GM23338 (cell line): ENCODE measurements at regions not wholly inside any gene's neighbourhood (a gene's known extent, or its start where the extent isn't known, plus 50 kb on each side); places are given as distances from the start of the nearest gene placed in this dataset.

ENCODE experiments used
- ATAC-seq: fragments of 200-7000 bp; cut with Tn5 transposase; 3 replicates; pipeline ENCODE4 v1.9.1; 2020
- DNase-seq: peaks from one replicate; pipeline ENCODE4 v3.0.0-alpha.2; 2015; ENCODE audit warnings: low spot score
- H2AFZ ChIP-seq: fragments of 200-600 bp; sonication (generic); 2 replicates; pipeline ENCODE4 v1.8.0; 2016; ENCODE audit warnings: antibody characterized with exemption, mild to moderate bottlenecking, moderate library complexity
- H3F3A ChIP-seq: fragments of 200-600 bp; sonication (generic); replicated peaks from 2 replicates; pipeline ENCODE4 v1.8.0; 2017; ENCODE audit warnings: antibody characterized with exemption, mixed run types, low read depth
- H3K27ac ChIP-seq: fragments of 200-600 bp; sonication (generic); 2 replicates; pipeline ENCODE4 v1.6.1; 2016; ENCODE audit warnings: low read depth
- H3K27me3 ChIP-seq: fragments of 200-600 bp; sonication (generic); 2 replicates; pipeline ENCODE4 v1.8.0; 2016; ENCODE audit warnings: mild to moderate bottlenecking, mixed run types, moderate library complexity; ENCODE audit not compliant: insufficient read depth
- H3K36me3 ChIP-seq: fragments of 200-600 bp; sonication (generic); 2 replicates; pipeline ENCODE4 v1.8.0; 2016; ENCODE audit warnings: mild to moderate bottlenecking; ENCODE audit not compliant: insufficient read depth
- H3K4me1 ChIP-seq: fragments of 200-600 bp; sonication (generic); 2 replicates; pipeline ENCODE4 v1.8.0; 2016; ENCODE audit warnings: mild to moderate bottlenecking, moderate library complexity; ENCODE audit not compliant: insufficient read depth
- H3K4me2 ChIP-seq: fragments of 200-600 bp; sonication (generic); 2 replicates; pipeline ENCODE4 v1.7.1; 2017; ENCODE audit warnings: mixed run types
- H3K4me3 ChIP-seq: fragments of 200-600 bp; sonication (generic); 2 replicates; pipeline ENCODE4 v1.6.1; 2016; ENCODE audit warnings: mixed run types
- H3K79me2 ChIP-seq: fragments of 200-600 bp; sonication (generic); replicated peaks from 2 replicates; pipeline ENCODE4 v1.8.0; 2017; ENCODE audit warnings: mild to moderate bottlenecking; ENCODE audit not compliant: insufficient read depth
- H3K9me2 ChIP-seq: fragments of 200-600 bp; sonication (generic); 2 replicates; pipeline ENCODE4 v1.8.0; 2017; ENCODE audit not compliant: insufficient read depth
- H4K20me1 ChIP-seq: fragments of 200-600 bp; sonication (generic); replicated peaks from 2 replicates; pipeline ENCODE4 v1.8.0; 2017; ENCODE audit warnings: mild to moderate bottlenecking; ENCODE audit not compliant: insufficient read depth
- H3K27ac Mint-ChIP-seq: 2 replicates; pipeline ENCODE4 v1.8.0; 2020; ENCODE audit warnings: inconsistent platforms, mild to moderate bottlenecking, moderate library complexity, mixed read lengths
- H3K27me3 Mint-ChIP-seq: 3 replicates; pipeline ENCODE4 v1.8.0; 2022; ENCODE audit warnings: low read depth, mild to moderate bottlenecking, moderate library complexity, mixed read lengths, inconsistent platforms; ENCODE audit not compliant: insufficient read depth, poor library complexity
- H3K36me3 Mint-ChIP-seq: 3 replicates; pipeline ENCODE4 v1.8.0; 2021; ENCODE audit warnings: low read depth, mild to moderate bottlenecking, inconsistent platforms, moderate library complexity, mixed read lengths
- H3K4me1 Mint-ChIP-seq: 3 replicates; pipeline ENCODE4 v1.8.0; 2020; ENCODE audit warnings: mild to moderate bottlenecking, inconsistent platforms, mixed read lengths
- H3K4me3 Mint-ChIP-seq: 3 replicates; pipeline ENCODE4 v1.8.0; 2021; ENCODE audit warnings: moderate library complexity, mild to moderate bottlenecking, inconsistent platforms, mixed read lengths
- H3K9me3 Mint-ChIP-seq: 3 replicates; pipeline ENCODE4 v1.8.0; 2020; ENCODE audit warnings: moderate library complexity, mild to moderate bottlenecking, inconsistent platforms, mixed read lengths
- CREB1 ChIP-seq: fragments of 250-450 bp; sonication (Bioruptor Pico); IDR thresholded peaks from 2 replicates; pipeline ENCODE4 v1.5.0; 2020; ENCODE audit warnings: low read depth, mild to moderate bottlenecking, moderate library complexity
- EZH2 ChIP-seq: fragments of 200-600 bp; sonication (generic); IDR thresholded peaks from one replicate; pipeline ENCODE4 v1.8.0; 2017; ENCODE audit warnings: antibody characterized with exemption, mild to moderate bottlenecking, low read depth; ENCODE audit not compliant: unreplicated experiment
- JUNB ChIP-seq: IDR thresholded peaks from one replicate; pipeline ENCODE4 v1.6.1; 2016; ENCODE audit warnings: antibody characterized with exemption; ENCODE audit not compliant: unreplicated experiment
- NANOG ChIP-seq: IDR thresholded peaks from 2 replicates; pipeline ENCODE4 v1.6.1; 2016; ENCODE audit warnings: antibody characterized with exemption, borderline replicate concordance
- ZNF114 ChIP-seq: fragments of 250-450 bp; sonication (Bioruptor Pico); IDR thresholded peaks from 2 replicates; pipeline ENCODE4 v1.5.0; 2020; ENCODE audit warnings: mild to moderate bottlenecking, moderate library complexity
- ZNF331 ChIP-seq: fragments of 250-450 bp; sonication (Bioruptor Pico); IDR thresholded peaks from 2 replicates; pipeline ENCODE4 v1.5.0; 2020; ENCODE audit warnings: low read depth, mild to moderate bottlenecking, moderate library complexity
- TF ChIP-seq, protein P1 (sequence below): IDR thresholded peaks from 2 replicates; pipeline ENCODE4 v1.6.1; 2016; ENCODE audit warnings: antibody characterized with exemption
- TF ChIP-seq, protein P2 (sequence below): fragments of 250-450 bp; sonication (Bioruptor Pico); IDR thresholded peaks from 2 replicates; pipeline ENCODE4 v1.5.0; 2020; ENCODE audit warnings: mild to moderate bottlenecking, moderate library complexity
- TF ChIP-seq, protein P3 (sequence below), 2 experiments: fragments of 200-600 bp in 1 of 2; sonication (generic) in 1 of 2; conservative IDR thresholded peaks; 2 replicates each; pipeline versions ENCODE4 v1.5.1 to v1.6.1; 2016 to 2017; ENCODE audit warnings: antibody characterized with exemption in 2 of 2, low read depth in 2 of 2, mild to moderate bottlenecking in 2 of 2, moderate library complexity in 1 of 2
- TF ChIP-seq, protein P4 (sequence below): IDR thresholded peaks from one replicate; pipeline ENCODE4 v1.6.1; 2018; ENCODE audit warnings: antibody characterized with exemption; ENCODE audit not compliant: unreplicated experiment

DNA sequence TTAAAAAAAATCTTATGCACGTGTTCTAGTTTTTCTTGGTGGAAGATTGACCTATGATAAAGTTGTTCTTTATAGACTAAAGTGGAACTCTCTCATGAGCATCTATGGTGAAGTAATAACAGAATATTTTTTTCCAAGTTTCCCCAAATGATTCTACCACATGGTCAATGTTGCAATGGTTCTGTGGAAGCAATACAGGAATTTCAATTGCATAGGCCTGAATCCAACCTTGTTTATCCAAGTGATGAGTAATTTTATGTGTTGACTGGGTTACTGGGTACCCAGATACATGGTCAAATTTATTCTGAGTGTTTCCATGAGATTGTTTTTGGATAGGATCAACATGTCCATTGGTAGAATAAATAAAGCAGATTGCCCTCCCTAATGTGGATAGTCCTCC lies 581.5 kb downstream of the MMUT start:
- H3K4me3 Mint-ChIP-seq = no peak overlapping the region
- DNase-seq = no peak
- ATAC-seq = no peak
- no peak overlapping the region for H3K27ac Mint-ChIP-seq
- Histone ChIP-seq H3K4me2 (no peak overlapping the region), H3K4me3 (no peak overlapping the region), H3K27me3 (no peaks in the 10 kb centered on the region), H2AFZ (no peak overlapping the region), H4K20me1 (no peaks in the 10 kb centered on the region), H3K79me2 (no peaks in the 10 kb centered on the region), H3K9me2 (peaks cover 13% of the 10 kb centered on the region), H3F3A (no peaks in the 10 kb centered on the region), H3K36me3 (no peaks in the 10 kb centered on the region), H3K4me1 (no peaks in the 10 kb centered on the region), H3K27ac (no peak overlapping the region)
- H3K4me1 Mint-ChIP-seq = no peaks in the 10 kb centered on the region
- no peaks in the 10 kb centered on the region for H3K27me3 Mint-ChIP-seq
- no peaks in the 10 kb centered on the region for H3K9me3 Mint-ChIP-seq
- no peak for TF ChIP-seq JUNB
- no peak for TF ChIP-seq EZH2
- TF ChIP-seq, protein P1, sequence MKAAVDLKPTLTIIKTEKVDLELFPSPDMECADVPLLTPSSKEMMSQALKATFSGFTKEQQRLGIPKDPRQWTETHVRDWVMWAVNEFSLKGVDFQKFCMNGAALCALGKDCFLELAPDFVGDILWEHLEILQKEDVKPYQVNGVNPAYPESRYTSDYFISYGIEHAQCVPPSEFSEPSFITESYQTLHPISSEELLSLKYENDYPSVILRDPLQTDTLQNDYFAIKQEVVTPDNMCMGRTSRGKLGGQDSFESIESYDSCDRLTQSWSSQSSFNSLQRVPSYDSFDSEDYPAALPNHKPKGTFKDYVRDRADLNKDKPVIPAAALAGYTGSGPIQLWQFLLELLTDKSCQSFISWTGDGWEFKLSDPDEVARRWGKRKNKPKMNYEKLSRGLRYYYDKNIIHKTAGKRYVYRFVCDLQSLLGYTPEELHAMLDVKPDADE = no peak
- no peak for TF ChIP-seq CREB1
- TF ChIP-seq, protein P2, sequence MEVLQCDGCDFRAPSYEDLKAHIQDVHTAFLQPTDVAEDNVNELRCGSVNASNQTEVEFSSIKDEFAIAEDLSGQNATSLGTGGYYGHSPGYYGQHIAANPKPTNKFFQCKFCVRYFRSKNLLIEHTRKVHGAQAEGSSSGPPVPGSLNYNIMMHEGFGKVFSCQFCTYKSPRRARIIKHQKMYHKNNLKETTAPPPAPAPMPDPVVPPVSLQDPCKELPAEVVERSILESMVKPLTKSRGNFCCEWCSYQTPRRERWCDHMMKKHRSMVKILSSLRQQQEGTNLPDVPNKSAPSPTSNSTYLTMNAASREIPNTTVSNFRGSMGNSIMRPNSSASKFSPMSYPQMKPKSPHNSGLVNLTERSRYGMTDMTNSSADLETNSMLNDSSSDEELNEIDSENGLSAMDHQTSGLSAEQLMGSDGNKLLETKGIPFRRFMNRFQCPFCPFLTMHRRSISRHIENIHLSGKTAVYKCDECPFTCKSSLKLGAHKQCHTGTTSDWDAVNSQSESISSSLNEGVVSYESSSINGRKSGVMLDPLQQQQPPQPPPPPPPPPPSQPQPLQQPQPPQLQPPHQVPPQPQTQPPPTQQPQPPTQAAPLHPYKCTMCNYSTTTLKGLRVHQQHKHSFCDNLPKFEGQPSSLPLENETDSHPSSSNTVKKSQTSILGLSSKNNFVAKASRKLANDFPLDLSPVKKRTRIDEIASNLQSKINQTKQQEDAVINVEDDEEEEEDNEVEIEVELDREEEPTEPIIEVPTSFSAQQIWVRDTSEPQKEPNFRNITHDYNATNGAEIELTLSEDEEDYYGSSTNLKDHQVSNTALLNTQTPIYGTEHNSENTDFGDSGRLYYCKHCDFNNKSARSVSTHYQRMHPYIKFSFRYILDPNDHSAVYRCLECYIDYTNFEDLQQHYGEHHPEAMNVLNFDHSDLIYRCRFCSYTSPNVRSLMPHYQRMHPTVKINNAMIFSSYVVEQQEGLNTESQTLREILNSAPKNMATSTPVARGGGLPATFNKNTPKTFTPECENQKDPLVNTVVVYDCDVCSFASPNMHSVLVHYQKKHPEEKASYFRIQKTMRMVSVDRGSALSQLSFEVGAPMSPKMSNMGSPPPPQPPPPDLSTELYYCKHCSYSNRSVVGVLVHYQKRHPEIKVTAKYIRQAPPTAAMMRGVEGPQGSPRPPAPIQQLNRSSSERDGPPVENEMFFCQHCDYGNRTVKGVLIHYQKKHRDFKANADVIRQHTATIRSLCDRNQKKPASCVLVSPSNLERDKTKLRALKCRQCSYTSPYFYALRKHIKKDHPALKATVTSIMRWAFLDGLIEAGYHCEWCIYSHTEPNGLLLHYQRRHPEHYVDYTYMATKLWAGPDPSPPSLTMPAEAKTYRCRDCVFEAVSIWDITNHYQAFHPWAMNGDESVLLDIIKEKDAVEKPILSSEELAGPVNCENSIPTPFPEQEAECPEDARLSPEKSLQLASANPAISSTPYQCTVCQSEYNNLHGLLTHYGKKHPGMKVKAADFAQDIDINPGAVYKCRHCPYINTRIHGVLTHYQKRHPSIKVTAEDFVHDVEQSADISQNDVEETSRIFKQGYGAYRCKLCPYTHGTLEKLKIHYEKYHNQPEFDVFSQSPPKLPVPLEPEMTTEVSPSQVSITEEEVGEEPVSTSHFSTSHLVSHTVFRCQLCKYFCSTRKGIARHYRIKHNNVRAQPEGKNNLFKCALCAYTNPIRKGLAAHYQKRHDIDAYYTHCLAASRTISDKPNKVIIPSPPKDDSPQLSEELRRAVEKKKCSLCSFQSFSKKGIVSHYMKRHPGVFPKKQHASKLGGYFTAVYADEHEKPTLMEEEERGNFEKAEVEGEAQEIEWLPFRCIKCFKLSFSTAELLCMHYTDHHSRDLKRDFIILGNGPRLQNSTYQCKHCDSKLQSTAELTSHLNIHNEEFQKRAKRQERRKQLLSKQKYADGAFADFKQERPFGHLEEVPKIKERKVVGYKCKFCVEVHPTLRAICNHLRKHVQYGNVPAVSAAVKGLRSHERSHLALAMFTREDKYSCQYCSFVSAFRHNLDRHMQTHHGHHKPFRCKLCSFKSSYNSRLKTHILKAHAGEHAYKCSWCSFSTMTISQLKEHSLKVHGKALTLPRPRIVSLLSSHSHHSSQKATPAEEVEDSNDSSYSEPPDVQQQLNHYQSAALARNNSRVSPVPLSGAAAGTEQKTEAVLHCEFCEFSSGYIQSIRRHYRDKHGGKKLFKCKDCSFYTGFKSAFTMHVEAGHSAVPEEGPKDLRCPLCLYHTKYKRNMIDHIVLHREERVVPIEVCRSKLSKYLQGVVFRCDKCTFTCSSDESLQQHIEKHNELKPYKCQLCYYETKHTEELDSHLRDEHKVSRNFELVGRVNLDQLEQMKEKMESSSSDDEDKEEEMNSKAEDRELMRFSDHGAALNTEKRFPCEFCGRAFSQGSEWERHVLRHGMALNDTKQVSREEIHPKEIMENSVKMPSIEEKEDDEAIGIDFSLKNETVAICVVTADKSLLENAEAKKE = no peak
- no peak for TF ChIP-seq ZNF331 (CRISPR knock-in tag)
- no peak for TF ChIP-seq NANOG
- TF ChIP-seq, protein P3, sequence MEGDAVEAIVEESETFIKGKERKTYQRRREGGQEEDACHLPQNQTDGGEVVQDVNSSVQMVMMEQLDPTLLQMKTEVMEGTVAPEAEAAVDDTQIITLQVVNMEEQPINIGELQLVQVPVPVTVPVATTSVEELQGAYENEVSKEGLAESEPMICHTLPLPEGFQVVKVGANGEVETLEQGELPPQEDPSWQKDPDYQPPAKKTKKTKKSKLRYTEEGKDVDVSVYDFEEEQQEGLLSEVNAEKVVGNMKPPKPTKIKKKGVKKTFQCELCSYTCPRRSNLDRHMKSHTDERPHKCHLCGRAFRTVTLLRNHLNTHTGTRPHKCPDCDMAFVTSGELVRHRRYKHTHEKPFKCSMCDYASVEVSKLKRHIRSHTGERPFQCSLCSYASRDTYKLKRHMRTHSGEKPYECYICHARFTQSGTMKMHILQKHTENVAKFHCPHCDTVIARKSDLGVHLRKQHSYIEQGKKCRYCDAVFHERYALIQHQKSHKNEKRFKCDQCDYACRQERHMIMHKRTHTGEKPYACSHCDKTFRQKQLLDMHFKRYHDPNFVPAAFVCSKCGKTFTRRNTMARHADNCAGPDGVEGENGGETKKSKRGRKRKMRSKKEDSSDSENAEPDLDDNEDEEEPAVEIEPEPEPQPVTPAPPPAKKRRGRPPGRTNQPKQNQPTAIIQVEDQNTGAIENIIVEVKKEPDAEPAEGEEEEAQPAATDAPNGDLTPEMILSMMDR (conservative IDR thresholded peaks at IDR 0.05; ENCODE audit: low read depth in 2 of 2) = no peak
- no peak for TF ChIP-seq ZNF114 (CRISPR knock-in tag)
- TF ChIP-seq, protein P4, sequence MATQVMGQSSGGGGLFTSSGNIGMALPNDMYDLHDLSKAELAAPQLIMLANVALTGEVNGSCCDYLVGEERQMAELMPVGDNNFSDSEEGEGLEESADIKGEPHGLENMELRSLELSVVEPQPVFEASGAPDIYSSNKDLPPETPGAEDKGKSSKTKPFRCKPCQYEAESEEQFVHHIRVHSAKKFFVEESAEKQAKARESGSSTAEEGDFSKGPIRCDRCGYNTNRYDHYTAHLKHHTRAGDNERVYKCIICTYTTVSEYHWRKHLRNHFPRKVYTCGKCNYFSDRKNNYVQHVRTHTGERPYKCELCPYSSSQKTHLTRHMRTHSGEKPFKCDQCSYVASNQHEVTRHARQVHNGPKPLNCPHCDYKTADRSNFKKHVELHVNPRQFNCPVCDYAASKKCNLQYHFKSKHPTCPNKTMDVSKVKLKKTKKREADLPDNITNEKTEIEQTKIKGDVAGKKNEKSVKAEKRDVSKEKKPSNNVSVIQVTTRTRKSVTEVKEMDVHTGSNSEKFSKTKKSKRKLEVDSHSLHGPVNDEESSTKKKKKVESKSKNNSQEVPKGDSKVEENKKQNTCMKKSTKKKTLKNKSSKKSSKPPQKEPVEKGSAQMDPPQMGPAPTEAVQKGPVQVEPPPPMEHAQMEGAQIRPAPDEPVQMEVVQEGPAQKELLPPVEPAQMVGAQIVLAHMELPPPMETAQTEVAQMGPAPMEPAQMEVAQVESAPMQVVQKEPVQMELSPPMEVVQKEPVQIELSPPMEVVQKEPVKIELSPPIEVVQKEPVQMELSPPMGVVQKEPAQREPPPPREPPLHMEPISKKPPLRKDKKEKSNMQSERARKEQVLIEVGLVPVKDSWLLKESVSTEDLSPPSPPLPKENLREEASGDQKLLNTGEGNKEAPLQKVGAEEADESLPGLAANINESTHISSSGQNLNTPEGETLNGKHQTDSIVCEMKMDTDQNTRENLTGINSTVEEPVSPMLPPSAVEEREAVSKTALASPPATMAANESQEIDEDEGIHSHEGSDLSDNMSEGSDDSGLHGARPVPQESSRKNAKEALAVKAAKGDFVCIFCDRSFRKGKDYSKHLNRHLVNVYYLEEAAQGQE = no peak
- H3K36me3 Mint-ChIP-seq = no peaks in the 10 kb centered on the region
